NCI-H2029 (cell line): ENCODE measurements at regions not wholly inside any gene's neighbourhood (a gene's known extent, or its start where the extent isn't known, plus 50 kb on each side); places are given as distances from the start of the nearest gene placed in this dataset.

Experiments used
- DNase-seq: peaks from one replicate; lab custom pipeline; 2025; lab: John Stamatoyannopoulos, UW

DNA sequence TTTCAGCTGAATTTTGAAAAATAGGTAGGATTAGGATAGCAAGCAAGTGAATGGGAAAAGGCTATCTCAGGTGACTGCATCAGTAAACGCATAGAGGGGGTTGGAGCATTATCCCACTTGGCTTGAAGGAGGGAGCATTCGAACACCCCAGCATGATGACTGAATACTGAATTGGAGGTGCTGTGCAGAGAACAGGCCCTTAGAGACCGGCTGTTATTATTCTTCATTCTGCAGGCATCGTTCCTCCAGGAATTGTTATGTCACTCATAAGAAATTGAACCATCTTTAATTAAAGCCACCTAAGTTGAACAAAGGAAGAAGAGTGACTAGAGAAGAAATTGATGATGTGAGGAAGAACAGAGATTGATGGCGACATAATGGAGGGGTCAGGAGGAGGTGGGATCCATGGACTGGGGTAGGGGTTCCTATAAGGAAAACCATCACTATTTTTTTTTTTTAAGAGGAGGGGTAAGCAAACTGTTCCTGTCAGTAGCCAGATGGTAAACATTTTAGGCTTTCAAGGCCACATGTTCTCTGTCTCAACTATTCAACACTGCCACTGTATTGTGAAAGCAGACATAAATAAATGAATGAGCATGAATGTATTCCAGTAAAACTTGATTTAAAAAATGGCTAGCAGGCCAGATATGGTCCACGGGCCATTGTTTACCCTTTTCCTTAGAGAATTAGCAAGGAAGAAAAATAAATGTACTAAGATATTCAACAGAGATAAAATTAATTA is 264.7 kb upstream of the TAC1 start:
- DNase-seq = no peak

DNA sequence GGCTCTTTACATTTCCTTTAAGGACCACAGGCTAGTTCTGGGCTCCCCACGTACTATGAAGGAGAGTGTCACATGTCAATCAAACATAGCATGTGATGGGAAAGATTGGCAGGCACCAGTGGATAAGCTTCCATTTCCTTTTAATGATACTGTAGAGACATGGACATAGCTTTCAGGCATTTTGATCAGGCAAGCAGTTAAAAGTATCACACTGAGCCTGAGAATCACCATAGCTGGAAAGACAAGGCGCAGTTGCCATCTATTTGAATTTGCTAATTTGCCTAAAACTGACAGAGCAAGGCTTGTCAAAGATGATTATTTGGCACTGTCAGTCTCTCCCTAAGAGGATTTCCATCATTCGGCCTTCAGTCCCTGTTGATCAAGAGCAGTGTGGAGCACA is 263.4 kb upstream of the TAC1 start:
- DNase-seq = no peak

DNA sequence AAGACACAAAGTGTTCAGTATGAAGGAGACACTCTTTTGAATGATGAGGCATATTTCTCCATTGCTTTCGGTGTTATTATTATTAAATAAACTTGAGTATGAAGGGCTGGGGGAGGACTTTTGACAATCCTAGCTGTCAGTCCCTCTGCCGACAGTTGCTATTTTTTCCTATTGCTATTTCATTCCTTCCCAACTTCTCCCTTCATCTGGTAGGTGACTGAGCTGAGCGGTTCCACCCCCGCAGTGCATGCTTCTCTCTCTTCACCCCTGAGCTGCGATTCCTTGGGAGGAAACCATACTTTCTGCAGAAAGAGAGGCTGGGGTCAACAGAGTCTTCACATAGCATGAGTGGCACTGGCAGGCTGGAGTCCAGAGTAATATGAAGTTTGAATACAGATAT is 261.2 kb upstream of the TAC1 start:
- DNase-seq = no peak

DNA sequence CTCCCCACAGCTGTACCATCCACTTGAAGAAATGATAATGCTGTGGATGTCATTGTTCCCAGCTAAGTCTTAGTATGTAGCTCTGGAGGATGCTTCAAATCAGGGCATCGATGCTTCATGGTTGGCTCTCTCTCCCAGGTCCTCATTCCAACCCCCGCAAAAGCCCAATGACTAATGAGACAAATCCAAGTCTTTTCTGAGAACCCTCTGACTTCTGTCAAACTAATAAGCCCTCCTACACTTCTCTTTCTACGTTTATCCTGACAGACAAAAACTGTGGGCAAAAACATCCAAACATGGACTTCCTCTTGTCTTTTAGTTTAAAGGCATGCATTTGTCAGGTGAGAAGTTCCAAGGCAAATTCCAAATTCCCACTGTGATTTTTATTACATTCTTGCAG is 260.4 kb upstream of the TAC1 start:
- DNase-seq = no peak

DNA sequence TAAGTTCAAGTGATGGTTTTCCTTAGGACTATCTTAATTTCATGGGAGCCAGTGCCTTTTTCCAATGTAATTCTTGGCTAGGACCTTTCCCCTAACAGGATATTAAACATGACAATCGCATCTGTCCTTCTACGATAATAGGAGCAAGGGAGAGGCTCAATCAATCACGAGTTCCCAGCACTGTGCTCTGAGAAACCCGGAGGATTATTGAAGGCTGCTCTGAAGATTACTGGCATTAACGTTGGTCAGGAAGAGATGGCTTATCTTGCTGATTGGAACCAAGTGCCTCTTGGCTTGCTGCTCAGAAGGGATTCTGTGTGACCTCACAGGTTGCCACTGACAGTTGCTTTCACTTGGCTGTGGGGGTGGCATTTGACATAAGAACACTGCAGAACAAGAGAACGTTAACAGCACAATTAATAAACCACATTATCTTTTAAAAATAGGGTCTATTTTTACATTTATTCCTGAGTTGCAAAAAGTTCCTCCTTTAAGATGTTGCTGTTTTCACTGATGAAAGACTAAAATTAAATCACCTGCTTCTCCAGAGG is 252.1 kb upstream of the TAC1 start:
- DNase-seq = no peak

DNA sequence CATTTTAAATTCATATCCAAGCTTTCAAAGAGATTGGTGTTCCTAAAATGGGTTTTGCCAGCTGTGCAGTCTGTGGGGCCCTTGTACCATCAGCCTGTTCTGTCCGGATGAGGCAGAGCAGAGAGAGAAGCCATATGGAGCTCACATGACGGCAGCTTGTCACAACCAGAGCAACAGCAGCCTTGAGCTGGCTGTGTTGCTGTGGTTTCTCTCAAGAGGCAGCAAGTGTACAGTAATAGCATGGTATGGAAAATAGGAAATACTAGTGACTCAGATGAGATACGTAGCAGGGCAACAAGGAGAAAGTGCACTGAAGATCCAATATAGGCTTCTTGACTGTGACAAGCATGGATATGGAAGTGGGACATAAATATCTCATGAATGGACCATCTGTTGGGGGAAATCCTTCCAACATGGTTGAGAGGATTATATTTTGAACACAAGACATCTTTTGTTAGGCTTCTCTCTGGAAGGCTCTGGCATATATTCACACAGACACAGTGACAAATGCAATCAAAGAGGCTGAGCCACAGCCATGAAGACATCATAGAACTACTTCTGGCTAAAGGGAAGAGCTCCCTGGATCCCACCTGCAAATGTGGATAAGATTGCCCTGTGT is 251.0 kb upstream of the TAC1 start:
- no peak for DNase-seq

DNA sequence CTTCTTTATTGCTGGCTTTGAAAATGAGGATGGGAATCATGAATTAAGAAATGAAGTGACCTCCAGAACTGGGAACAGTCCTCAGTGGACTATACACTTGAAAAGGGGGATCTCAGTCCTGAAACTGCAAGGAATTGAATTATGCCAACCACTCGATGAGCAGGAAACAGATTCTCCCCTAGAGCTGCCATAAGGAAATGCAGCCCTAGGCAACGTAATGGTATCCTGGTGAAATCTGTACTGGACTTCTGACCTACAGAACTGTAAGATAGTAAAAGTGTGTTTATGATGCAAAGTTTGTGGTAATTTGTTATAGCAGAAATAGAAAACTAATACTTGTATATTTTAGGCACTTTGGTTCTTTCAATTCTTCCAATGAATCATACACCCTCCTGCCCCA is 236.4 kb upstream of the TAC1 start:
- DNase-seq = no peak

DNA sequence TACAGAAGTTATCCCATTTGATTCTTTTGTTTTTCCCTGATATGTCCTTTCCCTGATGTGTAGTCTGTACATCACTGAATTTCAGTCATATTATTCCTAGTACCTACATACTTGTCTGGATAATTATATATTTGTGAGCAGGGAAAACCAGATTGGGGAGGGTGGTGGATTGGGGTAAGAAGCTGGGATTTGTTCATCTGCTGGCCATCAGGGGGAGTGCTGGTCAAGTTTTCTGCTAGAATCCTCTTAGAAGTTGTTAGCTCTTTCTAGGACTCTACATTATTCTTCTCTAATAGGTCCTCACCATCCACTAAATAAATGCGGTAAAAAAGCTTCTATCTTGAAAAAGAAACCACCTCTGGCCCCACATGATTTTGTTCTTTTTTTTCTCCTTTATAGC is 232.7 kb upstream of the TAC1 start:
- DNase-seq = no peak

DNA sequence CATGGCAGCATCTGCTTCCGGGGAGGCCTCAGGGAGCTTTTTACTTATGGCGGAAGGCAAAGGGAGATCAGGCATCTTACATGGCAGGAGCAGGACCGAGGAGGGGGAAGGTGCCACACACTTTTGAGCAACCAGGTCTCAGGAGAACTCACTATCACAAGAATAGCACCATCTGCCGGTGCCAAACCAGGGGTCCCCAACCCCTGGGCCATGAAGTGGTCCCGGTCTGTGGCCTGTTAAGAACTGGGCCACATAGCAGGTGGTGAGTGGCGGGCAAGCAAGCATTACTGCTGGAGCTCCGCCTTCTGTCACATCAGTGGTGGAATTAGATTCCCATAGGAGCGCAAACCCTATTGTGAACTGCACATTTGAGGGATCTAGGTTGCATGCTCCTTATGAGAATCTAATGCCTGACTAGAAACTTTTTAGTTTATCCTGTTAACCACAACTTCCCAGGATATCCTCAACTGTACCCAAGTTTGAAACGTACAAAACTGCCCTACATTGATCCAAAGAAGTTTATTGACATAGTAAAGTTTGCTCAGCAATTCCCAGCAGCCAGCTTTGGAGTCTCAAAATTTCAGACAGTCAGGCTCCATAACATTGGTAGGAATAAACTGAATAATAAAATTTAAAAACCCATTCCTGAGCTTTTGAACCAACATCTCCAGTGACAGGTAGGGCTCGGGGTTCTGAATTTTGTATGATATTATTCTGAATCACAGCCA is 228.4 kb upstream of the TAC1 start:
- no peak for DNase-seq

DNA sequence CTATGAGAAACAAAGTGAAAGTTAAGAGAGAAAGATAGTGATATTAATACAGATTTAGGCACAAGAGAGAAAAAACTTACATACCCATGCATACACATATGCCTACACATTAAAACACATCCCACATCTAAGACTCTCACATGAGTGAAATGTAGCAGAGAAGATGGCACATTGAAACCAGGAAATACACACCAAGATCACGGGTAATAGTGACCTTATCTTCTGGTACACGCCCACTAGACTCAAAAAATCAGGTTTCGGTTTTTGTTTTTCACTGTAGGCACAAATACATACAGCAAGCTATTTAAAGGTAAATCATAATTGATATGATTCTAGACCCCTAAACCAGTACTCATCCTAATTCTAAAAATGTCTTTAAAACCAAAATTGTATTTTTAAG is 225.2 kb upstream of the TAC1 start:
- no peak for DNase-seq

DNA sequence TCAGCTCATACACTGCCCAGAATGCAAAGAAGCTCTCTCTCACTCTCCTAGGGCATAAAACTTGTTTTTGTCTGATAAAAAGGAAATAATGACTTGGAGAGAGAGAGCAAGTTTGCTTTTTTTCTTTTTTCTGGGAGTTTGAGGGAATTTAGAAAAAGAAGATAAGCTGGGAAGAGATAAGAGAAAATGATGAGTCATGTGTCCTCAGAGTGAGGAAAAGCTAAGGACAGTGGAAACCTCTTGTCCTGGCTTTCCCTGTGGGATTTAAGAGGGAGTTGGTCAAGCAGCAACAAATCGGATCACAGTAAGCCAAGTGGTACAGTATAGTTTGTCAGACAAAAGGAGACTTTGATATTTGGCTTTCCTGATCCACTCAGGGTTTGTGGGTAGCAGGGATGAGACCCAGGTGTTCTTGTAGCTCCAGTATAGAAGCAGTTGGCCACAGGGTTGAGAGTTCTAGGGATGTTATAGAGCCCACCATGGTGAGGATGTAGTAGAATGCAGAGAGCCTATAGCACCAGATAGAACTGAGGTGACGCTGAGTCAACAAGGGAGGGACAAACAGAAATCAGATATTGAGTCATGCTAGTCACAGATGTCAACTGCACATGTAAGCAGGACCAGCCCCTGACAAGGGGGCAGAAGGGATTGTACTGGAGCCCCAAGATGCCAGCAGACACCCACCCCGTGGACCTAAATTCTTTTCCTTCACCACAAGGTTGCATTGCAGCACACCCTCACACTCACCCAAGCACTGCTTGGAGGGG is 219.3 kb upstream of the TAC1 start:
- DNase-seq = no peak

DNA sequence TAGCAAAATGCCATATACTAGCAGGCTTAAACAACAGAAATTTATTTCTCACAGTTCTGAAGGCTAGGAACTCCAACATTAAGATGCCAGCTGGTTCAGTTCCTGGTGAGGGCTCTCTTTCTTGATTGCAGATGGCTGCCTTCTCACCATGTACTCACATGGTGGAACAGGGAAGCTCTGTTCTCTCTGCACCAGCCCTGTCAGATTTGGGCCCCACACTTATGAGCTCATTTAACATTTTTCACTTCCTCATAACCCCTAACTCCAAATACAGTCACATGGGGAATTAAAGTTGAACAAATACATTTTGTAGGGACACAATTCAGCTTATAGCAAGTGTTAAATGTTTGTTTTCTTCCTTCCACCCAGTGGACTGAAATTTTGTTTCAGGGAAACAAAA is 218.6 kb upstream of the TAC1 start:
- DNase-seq = no peak

DNA sequence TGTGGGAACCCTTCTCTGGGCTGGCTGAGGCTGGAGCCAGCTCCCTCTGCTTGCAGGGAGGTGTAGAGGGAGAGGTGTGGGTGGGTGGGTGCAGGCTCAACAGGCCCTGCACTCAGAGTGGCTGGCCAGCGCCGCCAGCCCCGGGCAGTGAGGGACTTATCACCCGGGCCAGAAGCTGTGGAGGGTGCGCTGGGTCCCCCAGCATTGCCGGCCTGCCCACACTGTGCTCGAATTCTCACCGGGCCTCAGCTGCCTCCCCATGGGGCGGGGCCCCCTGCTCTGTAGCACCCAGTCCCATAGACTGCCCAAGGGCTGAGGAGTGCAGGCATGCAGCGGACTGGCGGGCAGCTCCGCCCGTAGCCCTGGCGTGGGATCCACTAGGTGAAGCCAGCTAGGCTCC is 190.7 kb upstream of the TAC1 start:
- no peak for DNase-seq

DNA sequence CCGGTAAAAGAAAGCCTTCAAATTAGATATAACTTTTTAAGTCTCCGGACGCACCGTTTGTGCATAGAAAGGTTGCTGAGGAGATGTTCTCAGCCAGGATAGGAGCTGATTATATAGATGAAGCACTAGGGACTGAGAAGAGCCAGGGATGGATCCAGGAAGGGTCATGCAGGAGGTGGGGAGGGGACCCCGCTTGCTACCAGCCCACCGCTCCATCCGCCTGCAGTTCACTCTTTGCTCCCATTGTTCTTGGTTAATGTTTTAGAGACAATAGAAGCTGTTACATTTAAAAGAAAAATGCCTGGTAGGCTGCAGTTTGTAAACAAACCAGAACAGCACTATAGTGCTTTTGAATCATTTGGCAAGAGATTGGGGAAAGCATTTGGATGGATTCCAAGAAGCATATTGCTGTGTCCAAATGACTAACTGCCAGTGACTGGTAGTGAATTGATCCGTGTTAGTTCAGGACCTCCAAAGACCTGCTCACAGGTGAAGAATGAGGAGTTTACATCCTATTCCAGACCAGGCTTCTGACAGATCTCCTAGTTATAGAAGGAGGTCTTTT is 175.9 kb upstream of the TAC1 start:
- peak; percentile 74 for DNase-seq

DNA sequence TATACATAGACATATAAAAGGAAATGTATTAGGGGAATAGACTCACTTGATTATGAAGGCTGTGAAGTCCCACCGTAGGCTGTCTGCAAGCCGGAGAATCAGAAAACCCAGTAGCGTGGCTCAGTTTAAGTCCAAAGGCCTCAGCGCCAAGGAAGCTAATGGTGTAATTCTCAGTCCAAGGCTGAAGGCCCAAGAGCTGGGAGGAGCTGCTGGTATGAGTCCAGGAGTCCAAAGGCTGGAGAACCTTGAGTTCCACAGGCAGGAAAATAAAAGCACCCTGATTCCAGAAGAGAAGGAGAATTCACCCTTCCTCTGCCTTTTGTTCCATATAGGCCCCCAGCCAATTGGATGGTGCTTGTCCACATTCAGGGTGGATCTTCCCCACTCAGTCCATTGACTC is 166.2 kb upstream of the TAC1 start:
- no peak for DNase-seq

DNA sequence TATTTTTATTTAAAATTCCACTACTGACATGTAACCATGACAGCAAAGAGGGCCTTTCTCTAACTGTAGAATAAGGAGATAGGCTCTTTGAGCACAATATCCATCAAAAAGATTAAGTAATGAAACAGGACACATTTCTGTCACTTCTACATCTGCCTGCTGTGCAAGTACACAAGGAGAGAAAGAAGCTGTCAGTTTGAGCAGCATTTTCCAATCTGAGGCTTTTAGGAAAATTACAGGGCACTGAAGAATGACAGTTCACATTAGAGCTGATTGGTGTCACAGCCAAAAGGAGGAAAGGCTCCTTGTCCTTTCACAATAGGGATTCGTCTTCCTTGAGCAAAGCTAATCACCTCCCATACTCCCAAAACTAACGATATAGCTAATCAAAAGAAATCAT is 158.8 kb upstream of the TAC1 start:
- no peak for DNase-seq

DNA sequence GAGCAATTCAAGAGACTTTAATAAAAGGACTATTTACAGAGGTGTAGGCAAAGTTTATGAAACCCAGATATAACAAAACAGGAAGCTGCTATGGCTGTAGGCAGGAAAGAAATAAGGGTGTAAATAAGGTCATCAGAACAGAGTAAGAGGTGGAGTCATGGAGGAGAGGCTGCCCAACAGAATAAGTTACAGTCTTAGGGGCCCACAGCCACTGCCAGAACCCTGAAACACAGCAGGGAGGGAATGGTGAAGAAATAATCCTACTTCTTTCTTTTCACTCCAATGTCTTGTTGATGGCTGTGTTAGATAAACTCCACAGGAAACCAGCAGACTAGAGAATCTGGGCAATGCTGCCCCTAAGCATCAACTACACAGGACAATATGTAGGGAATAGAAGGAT is 155.8 kb upstream of the TAC1 start:
- no peak for DNase-seq

DNA sequence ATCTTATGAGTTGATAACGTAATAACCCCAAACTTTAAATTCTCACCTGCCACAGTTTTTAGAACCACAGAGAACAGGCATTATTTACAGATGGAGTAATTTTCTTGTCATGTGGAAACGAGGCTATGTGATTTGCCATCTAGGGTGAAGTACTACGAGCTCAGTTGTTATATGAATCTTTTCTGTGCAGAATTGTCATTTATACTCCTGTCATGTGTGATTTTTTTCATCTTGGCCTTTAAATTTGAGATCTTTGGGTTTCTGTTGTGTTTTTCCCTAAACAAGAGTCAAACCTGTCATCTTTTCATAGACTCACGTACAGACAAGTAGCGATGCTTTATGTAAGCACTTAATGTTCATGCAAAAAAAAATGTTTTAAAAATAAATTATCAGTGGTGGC is 153.7 kb upstream of the TAC1 start:
- no peak for DNase-seq

DNA sequence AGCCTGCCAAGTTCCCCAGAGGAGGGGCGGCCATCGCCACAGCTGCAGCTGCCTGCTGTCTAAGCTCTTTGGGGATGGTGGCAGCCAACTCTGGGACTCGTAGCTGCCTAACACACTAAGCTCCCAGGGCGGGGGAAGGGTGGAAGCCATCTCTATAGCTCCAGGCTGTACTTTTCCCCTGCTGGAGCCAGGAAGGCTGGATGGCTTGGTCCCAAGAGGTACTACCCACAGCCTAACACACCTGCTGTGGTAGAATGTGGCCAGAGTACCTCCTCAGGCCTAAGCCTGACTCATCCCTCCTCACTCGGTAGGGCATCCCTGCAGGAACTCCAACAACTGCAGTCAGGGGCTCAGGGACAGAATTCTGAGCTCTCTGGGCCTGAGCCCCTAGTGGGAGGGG is 151.7 kb upstream of the TAC1 start:
- peak; percentile 85 for DNase-seq

DNA sequence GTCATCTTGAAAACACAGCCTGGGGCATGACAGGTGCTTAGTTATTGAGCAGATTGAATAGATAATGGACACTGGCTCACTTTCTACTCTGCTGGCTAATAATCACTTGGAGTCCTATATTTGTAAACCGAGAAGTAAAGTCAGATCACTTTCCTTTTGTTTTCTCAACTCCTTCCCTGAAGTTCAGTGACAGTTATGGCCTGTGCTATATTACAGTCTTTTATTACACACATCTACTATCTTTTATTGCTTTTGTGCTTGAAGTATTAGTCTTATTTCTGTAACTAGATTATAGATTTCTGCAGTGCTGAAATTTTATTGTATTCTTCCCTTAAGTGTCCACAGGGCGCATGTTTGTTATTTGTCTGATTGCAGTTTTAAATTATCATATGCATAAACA is 136.4 kb upstream of the TAC1 start:
- no peak for DNase-seq

DNA sequence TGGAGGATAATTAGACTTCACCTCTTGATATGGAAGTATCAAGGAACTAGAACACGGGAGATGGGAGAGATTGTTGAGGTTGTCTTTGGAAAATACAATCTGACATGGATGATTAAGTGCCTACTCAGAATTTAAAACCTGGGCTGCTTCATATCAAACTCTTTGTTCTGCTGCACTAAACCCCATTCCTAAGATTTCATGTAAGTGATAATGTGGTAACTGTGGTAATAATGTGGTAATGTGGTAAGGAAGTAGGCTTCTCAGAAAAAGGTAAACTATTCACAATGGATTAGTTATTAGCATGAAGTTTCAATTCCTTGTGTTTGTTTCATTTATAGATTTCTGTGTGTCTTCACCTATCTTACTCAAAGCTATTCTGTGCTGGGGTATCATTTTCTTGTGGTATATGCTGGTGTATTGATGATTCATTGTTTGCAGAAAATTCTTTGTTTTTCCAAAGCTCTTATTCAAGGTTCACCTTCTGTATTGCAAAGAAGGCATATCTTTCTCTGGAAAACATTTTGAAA is 129.9 kb upstream of the TAC1 start:
- no peak for DNase-seq

DNA sequence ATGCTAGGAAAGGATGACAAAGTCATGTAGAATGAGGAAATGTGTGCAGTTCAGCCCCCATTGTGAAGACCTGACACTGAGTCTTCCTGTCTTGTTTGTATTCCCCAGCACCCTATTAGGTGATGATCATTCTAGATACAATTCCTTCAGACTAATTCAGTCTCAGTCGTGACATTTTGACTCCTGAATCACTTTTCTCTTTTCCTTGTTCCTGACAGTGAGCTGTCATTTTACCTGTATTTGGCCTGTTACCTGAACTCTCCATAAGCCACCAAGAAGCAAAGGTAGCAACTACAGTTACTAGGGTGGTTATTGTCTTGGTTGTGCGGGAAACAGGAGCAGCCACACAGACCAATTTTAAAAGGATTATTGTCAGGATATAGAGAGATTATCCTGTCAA is 111.4 kb upstream of the TAC1 start:
- DNase-seq = no peak
